ENCODE measurements at regions not wholly inside any gene's neighbourhood (a gene's known extent, or its start where the extent isn't known, plus 50 kb on each side); places are given as distances from the start of the nearest gene placed in this dataset.

- no peak overlapping the region for H3K27ac ChIP-seq (ENCODE audit: insufficient read length, low read depth, low read length)
- no peak overlapping the region for H2BK120ac ChIP-seq (ENCODE audit: low read depth, low read length, poor library complexity, severe bottlenecking)
- no peak overlapping the region for H2AK5ac ChIP-seq (ENCODE audit: insufficient read length, low read length)
- Mint-ChIP-seq H3K27me3 (ENCODE audit: low read depth) (no peaks in the 10 kb centered on the region), H3K4me3 (no peak overlapping the region), H3K4me1 (peaks cover 0 to 6% of the 10 kb centered on the region in 2 experiments; a peak in 1 of 4 replicates), H3K36me3 (ENCODE audit: insufficient read depth in 1 of 3, low read depth in 3 of 3) (no peaks in the 10 kb centered on the region), H3K9me3 (no peaks in the 10 kb centered on the region; a peak in 2 of 5 replicates), H3K27ac (no peak overlapping the region)
- no peak overlapping the region for H4K91ac ChIP-seq (ENCODE audit: insufficient read length, low read depth, low read length)
- H2BK12ac ChIP-seq (ENCODE audit: insufficient read length, low read depth, low read length) = no peak overlapping the region
- no peak for DNase-seq
- H3K9ac ChIP-seq (ENCODE audit: extremely low read depth, insufficient read length, low read length) = no peak overlapping the region
- no peaks in the 10 kb centered on the region for H3K4me1 ChIP-seq (ENCODE audit: insufficient read depth, low read length)
- H3K56ac ChIP-seq (ENCODE audit: insufficient read length, low read depth, low read length) = no peak overlapping the region
- no peak overlapping the region for H2BK5ac ChIP-seq (ENCODE audit: insufficient read length, low read length)
- H4K8ac ChIP-seq (replicated peaks; ENCODE audit: insufficient read length, low read depth, low read length) = no peak overlapping the region
- H3K9me3 ChIP-seq (ENCODE audit: control insufficient read depth, low read depth, low read length) = no peaks in the 10 kb centered on the region
- no peaks in the 10 kb centered on the region for H3K79me2 ChIP-seq (ENCODE audit: insufficient read depth, low read length)
- H3K23me2 ChIP-seq (ENCODE audit: insufficient read length, low read depth, low read length, poor library complexity, severe bottlenecking) = no peaks in the 10 kb centered on the region
- TF ChIP-seq, protein P1, sequence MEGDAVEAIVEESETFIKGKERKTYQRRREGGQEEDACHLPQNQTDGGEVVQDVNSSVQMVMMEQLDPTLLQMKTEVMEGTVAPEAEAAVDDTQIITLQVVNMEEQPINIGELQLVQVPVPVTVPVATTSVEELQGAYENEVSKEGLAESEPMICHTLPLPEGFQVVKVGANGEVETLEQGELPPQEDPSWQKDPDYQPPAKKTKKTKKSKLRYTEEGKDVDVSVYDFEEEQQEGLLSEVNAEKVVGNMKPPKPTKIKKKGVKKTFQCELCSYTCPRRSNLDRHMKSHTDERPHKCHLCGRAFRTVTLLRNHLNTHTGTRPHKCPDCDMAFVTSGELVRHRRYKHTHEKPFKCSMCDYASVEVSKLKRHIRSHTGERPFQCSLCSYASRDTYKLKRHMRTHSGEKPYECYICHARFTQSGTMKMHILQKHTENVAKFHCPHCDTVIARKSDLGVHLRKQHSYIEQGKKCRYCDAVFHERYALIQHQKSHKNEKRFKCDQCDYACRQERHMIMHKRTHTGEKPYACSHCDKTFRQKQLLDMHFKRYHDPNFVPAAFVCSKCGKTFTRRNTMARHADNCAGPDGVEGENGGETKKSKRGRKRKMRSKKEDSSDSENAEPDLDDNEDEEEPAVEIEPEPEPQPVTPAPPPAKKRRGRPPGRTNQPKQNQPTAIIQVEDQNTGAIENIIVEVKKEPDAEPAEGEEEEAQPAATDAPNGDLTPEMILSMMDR (conservative IDR thresholded peaks at IDR 0.05) = no peak
- H3K14ac ChIP-seq (ENCODE audit: insufficient read depth, low read length) = no peak overlapping the region
- H2AFZ ChIP-seq (ENCODE audit: low read length) = no peak overlapping the region
- H4K5ac ChIP-seq (ENCODE audit: insufficient read length, low read depth, low read length) = no peak overlapping the region
- no peak overlapping the region for H3K18ac ChIP-seq (ENCODE audit: insufficient read length, low read depth, low read length)
- no peak overlapping the region for H3K4ac ChIP-seq (ENCODE audit: low read depth, low read length)
- no peak overlapping the region for H3T11ph ChIP-seq (ENCODE audit: low read length)
- no peak overlapping the region for H3K4me2 ChIP-seq (ENCODE audit: insufficient read depth, insufficient read length, low read length)
- H3K79me1 ChIP-seq (ENCODE audit: insufficient read depth, low read depth, low read length, poor library complexity, severe bottlenecking) = no peaks in the 10 kb centered on the region
- H3K23ac ChIP-seq (ENCODE audit: insufficient read length, low read depth, low read length) = no peak overlapping the region
- H3K27me3 ChIP-seq (ENCODE audit: insufficient read depth, low read length) = no peaks in the 10 kb centered on the region
- no peak overlapping the region for H2BK20ac ChIP-seq (ENCODE audit: low read depth, low read length, poor library complexity, severe bottlenecking)
- no peaks in the 10 kb centered on the region for H4K20me1 ChIP-seq (ENCODE audit: control insufficient read depth, insufficient read depth, insufficient read length)
- H2BK15ac ChIP-seq (ENCODE audit: low read depth, low read length) = no peak overlapping the region
Measured at GRCh38 chr1:113320272-113320671, 70.0 kb upstream of the MAGI3 start.
